Right lobe of liver (tissue), 6 donors: ENCODE measurements at regions not wholly inside any gene's neighbourhood (a gene's known extent, or its start where the extent isn't known, plus 50 kb on each side); places are given as distances from the start of the nearest gene placed in this dataset.

Source experiments
- ATAC-seq, 4 donors: fragments of 200-7000 bp; cut with Tn5 transposase; one replicate each; pipeline ENCODE4 v1.9.1; 2020; ENCODE audit warnings: mild to moderate bottlenecking in 4 of 4, moderate library complexity in 4 of 4
- DNase-seq, 3 donors: peaks; one replicate each; pipeline ENCODE4 v3.0.0-alpha.2; 2020
- H3K27ac ChIP-seq, 3 donors: fragments of 200-600 bp; one replicate each; pipeline ENCODE4 v1.8.0; 2022
- H3K27me3 ChIP-seq, 2 donors: fragments of 200-600 bp; one replicate each; pipeline ENCODE4 v1.8.0; 2022
- H3K36me3 ChIP-seq, 4 donors: fragments of 200-600 bp; sonication (generic) in 1 of 4; one replicate each; pipeline versions ENCODE4 v1.5.1 to v1.8.0; 2017 to 2022; ENCODE audit warnings: control low read depth in 1 of 4
- H3K4me1 ChIP-seq, 4 donors: fragments of 200-600 bp; sonication (generic) in 1 of 4; one replicate each; pipeline versions ENCODE4 v1.5.1 to v1.8.0; 2017 to 2022; ENCODE audit warnings: control low read depth in 1 of 4
- H3K4me3 ChIP-seq, 3 donors: fragments of 200-600 bp; one replicate each; pipeline ENCODE4 v1.8.0; 2022
- H3K9me3 ChIP-seq, 4 donors: fragments of 200-600 bp; sonication (generic) in 1 of 4; one replicate each; pipeline versions ENCODE4 v1.5.1 to v1.8.0; 2017 to 2022; ENCODE audit warnings: control low read depth in 1 of 4
- POLR2A ChIP-seq: fragments of 450-650 bp; IDR thresholded peaks from one replicate; pipeline ENCODE4 v1.6.1; 2017; ENCODE audit warnings: antibody characterized with exemption, mild to moderate bottlenecking
- WGBS: methylation state at CpG from one replicate; pipeline ENCODE4 v1.1.6; 2018; ENCODE audit warnings: low coverage, low lambda C conversion rate; ENCODE audit not compliant: insufficient coverage; ENCODE audit errors: missing lambda C conversion rate; 5-methylcytosine and 5-hydroxymethylcytosine counted together
- intact Hi-C, 2 donors: fragments of 100-400 bp; cut with DNase I; formaldehyde crosslinking; loops; one replicate each; pipeline versions ENCODE4 v1.11.2 to v1.14.1; 2022
- TF ChIP-seq, protein P1 (sequence below), 4 donors: fragments of 200-600 bp in 3 of 4; fragments of 450-650 bp in 1 of 4; IDR thresholded peaks; one replicate each; pipeline versions ENCODE4 v1.5.1 to v1.8.0; 2016 to 2022; ENCODE audit warnings: antibody characterized with exemption in 4 of 4, mild to moderate bottlenecking in 2 of 4
- donor health status: DM: no; HTN: yes; CAD: no.
- donor health status: DM: no; HTN: no; CAD: no.
- donor health status: DM: no; HTN: no; CAD: no.
- donor health status: DM: no; HTN: yes; CAD: no.
- donor health status: DM: no; HTN: yes; CAD: no.

DNA sequence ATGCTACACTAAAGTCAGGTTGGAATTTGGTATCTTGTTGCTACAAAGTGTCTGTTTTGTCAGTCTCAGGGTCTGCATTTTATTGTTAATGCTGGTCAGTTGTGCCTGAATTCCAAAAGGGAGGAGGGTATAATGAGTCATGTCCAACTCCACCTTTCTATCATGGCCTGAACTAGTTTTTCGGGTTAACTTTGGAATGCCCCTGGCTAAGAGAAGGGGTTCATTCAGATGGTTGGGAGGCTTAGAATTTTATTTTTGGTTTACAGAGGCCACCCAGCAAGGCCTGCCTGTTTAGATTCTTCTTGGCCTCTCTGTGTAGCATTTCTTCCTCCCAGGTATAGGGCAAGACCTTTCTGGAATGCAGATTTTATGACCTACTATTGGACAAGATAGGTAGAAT, 93.2 kb downstream of the SKIDA1 start:
- Histone ChIP-seq H3K4me3 (no peak overlapping the region), H3K27ac (no peak overlapping the region), H3K36me3 (no peaks in the 10 kb centered on the region), H3K27me3 (no peaks in the 10 kb centered on the region), H3K9me3 (no peaks in the 10 kb centered on the region), H3K4me1 (no peaks in the 10 kb centered on the region)
- intact Hi-C loops = no loop called here
- ATAC-seq (no peak), DNase-seq (no peak)
- TF ChIP-seq, protein P1, sequence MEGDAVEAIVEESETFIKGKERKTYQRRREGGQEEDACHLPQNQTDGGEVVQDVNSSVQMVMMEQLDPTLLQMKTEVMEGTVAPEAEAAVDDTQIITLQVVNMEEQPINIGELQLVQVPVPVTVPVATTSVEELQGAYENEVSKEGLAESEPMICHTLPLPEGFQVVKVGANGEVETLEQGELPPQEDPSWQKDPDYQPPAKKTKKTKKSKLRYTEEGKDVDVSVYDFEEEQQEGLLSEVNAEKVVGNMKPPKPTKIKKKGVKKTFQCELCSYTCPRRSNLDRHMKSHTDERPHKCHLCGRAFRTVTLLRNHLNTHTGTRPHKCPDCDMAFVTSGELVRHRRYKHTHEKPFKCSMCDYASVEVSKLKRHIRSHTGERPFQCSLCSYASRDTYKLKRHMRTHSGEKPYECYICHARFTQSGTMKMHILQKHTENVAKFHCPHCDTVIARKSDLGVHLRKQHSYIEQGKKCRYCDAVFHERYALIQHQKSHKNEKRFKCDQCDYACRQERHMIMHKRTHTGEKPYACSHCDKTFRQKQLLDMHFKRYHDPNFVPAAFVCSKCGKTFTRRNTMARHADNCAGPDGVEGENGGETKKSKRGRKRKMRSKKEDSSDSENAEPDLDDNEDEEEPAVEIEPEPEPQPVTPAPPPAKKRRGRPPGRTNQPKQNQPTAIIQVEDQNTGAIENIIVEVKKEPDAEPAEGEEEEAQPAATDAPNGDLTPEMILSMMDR (IDR thresholded peaks at IDR 0.05) = no peak
- TF ChIP-seq POLR2A = no peak
- 86% methylated on average over 1 of the region's 1 CpG for WGBS

GRCh38 chr10:21431799-21432198, 93.7 kb downstream of the SKIDA1 start:
- TF ChIP-seq, protein P1 (IDR thresholded peaks at IDR 0.05) = no peak
- TF ChIP-seq POLR2A = no peak

GRCh38 chr10:21427804-21428481, 97.5 kb downstream of the SKIDA1 start:
- WGBS = 60% methylated on average over 5 of the region's 6 CpGs
- ATAC-seq = no peak
- Histone ChIP-seq H3K27me3 (no peaks in the 10 kb centered on the region), H3K9me3 (no peaks in the 10 kb centered on the region), H3K4me1 (no peaks in the 10 kb centered on the region), H3K27ac (no peak overlapping the region), H3K36me3 (no peaks in the 10 kb centered on the region), H3K4me3 (no peak overlapping the region)
- no peak for DNase-seq
- TF ChIP-seq POLR2A = no peak
- TF ChIP-seq, protein P1 (IDR thresholded peaks at IDR 0.05) = no peak
- intact Hi-C loops = no loop called here

More at GRCh38 chr10:21431799-21432198, 93.7 kb downstream of the SKIDA1 start:
- no peaks in the 10 kb centered on the region for H3K4me1 ChIP-seq
- no peaks in the 10 kb centered on the region for H3K27me3 ChIP-seq
- WGBS = 78% methylated on average over 2 of the region's 2 CpGs
- no peaks in the 10 kb centered on the region for H3K36me3 ChIP-seq
- DNase-seq (no peak), ATAC-seq (no peak)
- no peak overlapping the region for H3K27ac ChIP-seq
- H3K9me3 ChIP-seq = no peaks in the 10 kb centered on the region
- intact Hi-C loops = no loop called here
- no peak overlapping the region for H3K4me3 ChIP-seq

DNA sequence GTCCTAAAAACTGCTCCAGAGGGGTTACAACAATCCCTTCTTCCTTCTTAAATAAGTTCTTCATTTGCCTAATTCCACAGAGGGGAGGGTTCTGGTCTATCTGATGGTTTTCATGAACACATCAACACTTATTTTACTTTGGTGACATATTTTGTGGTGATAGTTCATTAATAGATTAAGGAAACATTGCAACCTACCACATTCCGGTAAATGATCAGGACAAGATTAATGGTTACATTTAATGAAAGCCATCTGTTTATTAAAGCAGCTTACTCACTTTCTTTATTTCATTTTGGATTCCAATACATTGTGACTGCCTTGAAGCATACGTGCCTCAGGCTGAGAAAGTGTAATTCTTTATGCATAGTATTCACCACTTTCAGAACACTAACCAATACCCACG, 101.0 kb downstream of the SKIDA1 start:
- Histone ChIP-seq H3K27ac (no peak overlapping the region), H3K4me3 (no peak overlapping the region), H3K36me3 (no peaks in the 10 kb centered on the region), H3K9me3 (no peaks in the 10 kb centered on the region), H3K4me1 (no peaks in the 10 kb centered on the region), H3K27me3 (no peaks in the 10 kb centered on the region)
- WGBS = 51% methylated on average over 3 of the region's 3 CpGs
- intact Hi-C loops = no loop called here
- DNase-seq (no peak), ATAC-seq (no peak)
- TF ChIP-seq, protein P1 (IDR thresholded peaks at IDR 0.05) = no peak
- TF ChIP-seq POLR2A = no peak
